GM23338 (cell line): ENCODE measurements at regions not wholly inside any gene's neighbourhood (a gene's known extent, or its start where the extent isn't known, plus 50 kb on each side); places are given as distances from the start of the nearest gene placed in this dataset.

Source experiments
- ATAC-seq: fragments of 200-7000 bp; cut with Tn5 transposase; 3 replicates; pipeline ENCODE4 v1.9.1; 2020
- DNase-seq: peaks from one replicate; pipeline ENCODE4 v3.0.0-alpha.2; 2015; ENCODE audit warnings: low spot score
- H2AFZ ChIP-seq: fragments of 200-600 bp; sonication (generic); 2 replicates; pipeline ENCODE4 v1.8.0; 2016; ENCODE audit warnings: antibody characterized with exemption, mild to moderate bottlenecking, moderate library complexity
- H3F3A ChIP-seq: fragments of 200-600 bp; sonication (generic); replicated peaks from 2 replicates; pipeline ENCODE4 v1.8.0; 2017; ENCODE audit warnings: antibody characterized with exemption, mixed run types, low read depth
- H3K27ac ChIP-seq: fragments of 200-600 bp; sonication (generic); 2 replicates; pipeline ENCODE4 v1.6.1; 2016; ENCODE audit warnings: low read depth
- H3K27me3 ChIP-seq: fragments of 200-600 bp; sonication (generic); 2 replicates; pipeline ENCODE4 v1.8.0; 2016; ENCODE audit warnings: mild to moderate bottlenecking, mixed run types, moderate library complexity; ENCODE audit not compliant: insufficient read depth
- H3K36me3 ChIP-seq: fragments of 200-600 bp; sonication (generic); 2 replicates; pipeline ENCODE4 v1.8.0; 2016; ENCODE audit warnings: mild to moderate bottlenecking; ENCODE audit not compliant: insufficient read depth
- H3K4me1 ChIP-seq: fragments of 200-600 bp; sonication (generic); 2 replicates; pipeline ENCODE4 v1.8.0; 2016; ENCODE audit warnings: mild to moderate bottlenecking, moderate library complexity; ENCODE audit not compliant: insufficient read depth
- H3K4me2 ChIP-seq: fragments of 200-600 bp; sonication (generic); 2 replicates; pipeline ENCODE4 v1.7.1; 2017; ENCODE audit warnings: mixed run types
- H3K4me3 ChIP-seq: fragments of 200-600 bp; sonication (generic); 2 replicates; pipeline ENCODE4 v1.6.1; 2016; ENCODE audit warnings: mixed run types
- H3K79me2 ChIP-seq: fragments of 200-600 bp; sonication (generic); replicated peaks from 2 replicates; pipeline ENCODE4 v1.8.0; 2017; ENCODE audit warnings: mild to moderate bottlenecking; ENCODE audit not compliant: insufficient read depth
- H3K9me2 ChIP-seq: fragments of 200-600 bp; sonication (generic); 2 replicates; pipeline ENCODE4 v1.8.0; 2017; ENCODE audit not compliant: insufficient read depth
- H4K20me1 ChIP-seq: fragments of 200-600 bp; sonication (generic); replicated peaks from 2 replicates; pipeline ENCODE4 v1.8.0; 2017; ENCODE audit warnings: mild to moderate bottlenecking; ENCODE audit not compliant: insufficient read depth
- H3K27ac Mint-ChIP-seq: 2 replicates; pipeline ENCODE4 v1.8.0; 2020; ENCODE audit warnings: inconsistent platforms, mild to moderate bottlenecking, moderate library complexity, mixed read lengths
- H3K27me3 Mint-ChIP-seq: 3 replicates; pipeline ENCODE4 v1.8.0; 2022; ENCODE audit warnings: low read depth, mild to moderate bottlenecking, moderate library complexity, mixed read lengths, inconsistent platforms; ENCODE audit not compliant: insufficient read depth, poor library complexity
- H3K36me3 Mint-ChIP-seq: 3 replicates; pipeline ENCODE4 v1.8.0; 2021; ENCODE audit warnings: low read depth, mild to moderate bottlenecking, inconsistent platforms, moderate library complexity, mixed read lengths
- H3K4me1 Mint-ChIP-seq: 3 replicates; pipeline ENCODE4 v1.8.0; 2020; ENCODE audit warnings: mild to moderate bottlenecking, inconsistent platforms, mixed read lengths
- H3K4me3 Mint-ChIP-seq: 3 replicates; pipeline ENCODE4 v1.8.0; 2021; ENCODE audit warnings: moderate library complexity, mild to moderate bottlenecking, inconsistent platforms, mixed read lengths
- H3K9me3 Mint-ChIP-seq: 3 replicates; pipeline ENCODE4 v1.8.0; 2020; ENCODE audit warnings: moderate library complexity, mild to moderate bottlenecking, inconsistent platforms, mixed read lengths
- CREB1 ChIP-seq: fragments of 250-450 bp; sonication (Bioruptor Pico); IDR thresholded peaks from 2 replicates; pipeline ENCODE4 v1.5.0; 2020; ENCODE audit warnings: low read depth, mild to moderate bottlenecking, moderate library complexity
- JUNB ChIP-seq: IDR thresholded peaks from one replicate; pipeline ENCODE4 v1.6.1; 2016; ENCODE audit warnings: antibody characterized with exemption; ENCODE audit not compliant: unreplicated experiment
- NANOG ChIP-seq: IDR thresholded peaks from 2 replicates; pipeline ENCODE4 v1.6.1; 2016; ENCODE audit warnings: antibody characterized with exemption, borderline replicate concordance
- ZNF331 ChIP-seq: fragments of 250-450 bp; sonication (Bioruptor Pico); IDR thresholded peaks from 2 replicates; pipeline ENCODE4 v1.5.0; 2020; ENCODE audit warnings: low read depth, mild to moderate bottlenecking, moderate library complexity
- TF ChIP-seq, protein P1 (sequence below), 2 experiments: fragments of 200-600 bp in 1 of 2; sonication (generic) in 1 of 2; conservative IDR thresholded peaks; 2 replicates each; pipeline versions ENCODE4 v1.5.1 to v1.6.1; 2016 to 2017; ENCODE audit warnings: antibody characterized with exemption in 2 of 2, low read depth in 2 of 2, mild to moderate bottlenecking in 2 of 2, moderate library complexity in 1 of 2
- TF ChIP-seq, protein P2 (sequence below): IDR thresholded peaks from 2 replicates; pipeline ENCODE4 v1.6.1; 2016; ENCODE audit warnings: antibody characterized with exemption
- TF ChIP-seq, protein P3 (sequence below): IDR thresholded peaks from one replicate; pipeline ENCODE4 v1.6.1; 2018; ENCODE audit warnings: antibody characterized with exemption; ENCODE audit not compliant: unreplicated experiment
- TF ChIP-seq, protein P4 (sequence below): fragments of 250-450 bp; sonication (Bioruptor Pico); IDR thresholded peaks from 2 replicates; pipeline ENCODE4 v1.5.0; 2020; ENCODE audit warnings: mild to moderate bottlenecking, moderate library complexity

DNA sequence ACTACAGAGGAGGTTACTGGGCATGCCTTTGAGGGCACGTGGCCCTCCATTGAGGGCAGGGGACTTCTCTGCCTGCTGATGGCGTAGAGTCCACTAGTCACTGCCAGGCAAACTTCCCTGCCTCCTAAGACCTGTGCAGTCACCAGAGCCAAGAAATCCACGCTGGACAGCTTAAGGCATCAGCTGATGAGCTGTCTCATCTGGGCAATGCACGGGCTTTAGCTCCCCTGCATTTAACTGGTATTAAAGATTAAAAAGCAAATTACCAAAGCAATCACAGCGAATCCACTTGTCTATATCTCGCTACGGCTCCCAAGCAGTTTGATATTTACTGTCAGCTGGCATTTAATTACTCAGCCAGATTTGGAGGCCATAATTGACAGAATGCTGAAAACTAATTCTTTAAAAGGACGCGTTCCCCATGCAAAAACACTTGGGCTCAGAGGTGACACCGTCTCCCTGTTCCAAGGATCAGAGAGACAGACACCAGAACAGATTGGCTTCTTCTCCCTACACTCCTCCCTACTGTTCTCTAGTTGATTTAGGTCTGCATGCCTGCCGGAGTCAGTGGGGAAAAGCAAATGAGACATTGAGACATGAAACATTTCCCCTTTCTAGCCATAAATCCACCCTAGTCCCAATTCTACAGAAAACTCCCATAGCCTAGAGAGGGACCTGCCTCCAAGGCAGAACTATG lies 68.5 kb downstream of the SPATA19 start:
- H3K4me1 Mint-ChIP-seq, result peaks cover 2% of the 10 kb centered on the region; the same call in 2 of the 3 replicates
- H3K9me3 Mint-ChIP-seq, result peaks cover 21% of the 10 kb centered on the region
- H3K27me3 ChIP-seq, result no peaks in the 10 kb centered on the region
- H3F3A ChIP-seq, result no peaks in the 10 kb centered on the region
- DNase-seq, result no peak
- H3K4me3 ChIP-seq, result no peak overlapping the region
- peaks cover 5% of the 10 kb centered on the region for H3K27me3 Mint-ChIP-seq
- H3K79me2 ChIP-seq, result no peaks in the 10 kb centered on the region
- no peak overlapping the region for H2AFZ ChIP-seq
- peaks cover 6% of the 10 kb centered on the region; the same call in 1 of the 2 replicates for H3K9me2 ChIP-seq
- H3K36me3 ChIP-seq, result no peaks in the 10 kb centered on the region
- 0 out of 3 replicates have a peak, but pooled peaks cover 3% of the 10 kb centered on the region for H3K36me3 Mint-ChIP-seq
- no peak overlapping the region for H3K4me3 Mint-ChIP-seq
- H4K20me1 ChIP-seq, result no peaks in the 10 kb centered on the region
- H3K27ac Mint-ChIP-seq, result no peak overlapping the region
- H3K27ac ChIP-seq, result no peak overlapping the region
- no peak for TF ChIP-seq ZNF331 (CRISPR knock-in tag)
- TF ChIP-seq, protein P1, sequence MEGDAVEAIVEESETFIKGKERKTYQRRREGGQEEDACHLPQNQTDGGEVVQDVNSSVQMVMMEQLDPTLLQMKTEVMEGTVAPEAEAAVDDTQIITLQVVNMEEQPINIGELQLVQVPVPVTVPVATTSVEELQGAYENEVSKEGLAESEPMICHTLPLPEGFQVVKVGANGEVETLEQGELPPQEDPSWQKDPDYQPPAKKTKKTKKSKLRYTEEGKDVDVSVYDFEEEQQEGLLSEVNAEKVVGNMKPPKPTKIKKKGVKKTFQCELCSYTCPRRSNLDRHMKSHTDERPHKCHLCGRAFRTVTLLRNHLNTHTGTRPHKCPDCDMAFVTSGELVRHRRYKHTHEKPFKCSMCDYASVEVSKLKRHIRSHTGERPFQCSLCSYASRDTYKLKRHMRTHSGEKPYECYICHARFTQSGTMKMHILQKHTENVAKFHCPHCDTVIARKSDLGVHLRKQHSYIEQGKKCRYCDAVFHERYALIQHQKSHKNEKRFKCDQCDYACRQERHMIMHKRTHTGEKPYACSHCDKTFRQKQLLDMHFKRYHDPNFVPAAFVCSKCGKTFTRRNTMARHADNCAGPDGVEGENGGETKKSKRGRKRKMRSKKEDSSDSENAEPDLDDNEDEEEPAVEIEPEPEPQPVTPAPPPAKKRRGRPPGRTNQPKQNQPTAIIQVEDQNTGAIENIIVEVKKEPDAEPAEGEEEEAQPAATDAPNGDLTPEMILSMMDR (conservative IDR thresholded peaks at IDR 0.05; ENCODE audit: low read depth in 2 of 2), result no peak
- no peak for TF ChIP-seq CREB1 (CRISPR knock-in tag)
- TF ChIP-seq, protein P2, sequence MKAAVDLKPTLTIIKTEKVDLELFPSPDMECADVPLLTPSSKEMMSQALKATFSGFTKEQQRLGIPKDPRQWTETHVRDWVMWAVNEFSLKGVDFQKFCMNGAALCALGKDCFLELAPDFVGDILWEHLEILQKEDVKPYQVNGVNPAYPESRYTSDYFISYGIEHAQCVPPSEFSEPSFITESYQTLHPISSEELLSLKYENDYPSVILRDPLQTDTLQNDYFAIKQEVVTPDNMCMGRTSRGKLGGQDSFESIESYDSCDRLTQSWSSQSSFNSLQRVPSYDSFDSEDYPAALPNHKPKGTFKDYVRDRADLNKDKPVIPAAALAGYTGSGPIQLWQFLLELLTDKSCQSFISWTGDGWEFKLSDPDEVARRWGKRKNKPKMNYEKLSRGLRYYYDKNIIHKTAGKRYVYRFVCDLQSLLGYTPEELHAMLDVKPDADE, result no peak
- TF ChIP-seq NANOG, result no peak
- TF ChIP-seq JUNB, result no peak
- TF ChIP-seq, protein P3, sequence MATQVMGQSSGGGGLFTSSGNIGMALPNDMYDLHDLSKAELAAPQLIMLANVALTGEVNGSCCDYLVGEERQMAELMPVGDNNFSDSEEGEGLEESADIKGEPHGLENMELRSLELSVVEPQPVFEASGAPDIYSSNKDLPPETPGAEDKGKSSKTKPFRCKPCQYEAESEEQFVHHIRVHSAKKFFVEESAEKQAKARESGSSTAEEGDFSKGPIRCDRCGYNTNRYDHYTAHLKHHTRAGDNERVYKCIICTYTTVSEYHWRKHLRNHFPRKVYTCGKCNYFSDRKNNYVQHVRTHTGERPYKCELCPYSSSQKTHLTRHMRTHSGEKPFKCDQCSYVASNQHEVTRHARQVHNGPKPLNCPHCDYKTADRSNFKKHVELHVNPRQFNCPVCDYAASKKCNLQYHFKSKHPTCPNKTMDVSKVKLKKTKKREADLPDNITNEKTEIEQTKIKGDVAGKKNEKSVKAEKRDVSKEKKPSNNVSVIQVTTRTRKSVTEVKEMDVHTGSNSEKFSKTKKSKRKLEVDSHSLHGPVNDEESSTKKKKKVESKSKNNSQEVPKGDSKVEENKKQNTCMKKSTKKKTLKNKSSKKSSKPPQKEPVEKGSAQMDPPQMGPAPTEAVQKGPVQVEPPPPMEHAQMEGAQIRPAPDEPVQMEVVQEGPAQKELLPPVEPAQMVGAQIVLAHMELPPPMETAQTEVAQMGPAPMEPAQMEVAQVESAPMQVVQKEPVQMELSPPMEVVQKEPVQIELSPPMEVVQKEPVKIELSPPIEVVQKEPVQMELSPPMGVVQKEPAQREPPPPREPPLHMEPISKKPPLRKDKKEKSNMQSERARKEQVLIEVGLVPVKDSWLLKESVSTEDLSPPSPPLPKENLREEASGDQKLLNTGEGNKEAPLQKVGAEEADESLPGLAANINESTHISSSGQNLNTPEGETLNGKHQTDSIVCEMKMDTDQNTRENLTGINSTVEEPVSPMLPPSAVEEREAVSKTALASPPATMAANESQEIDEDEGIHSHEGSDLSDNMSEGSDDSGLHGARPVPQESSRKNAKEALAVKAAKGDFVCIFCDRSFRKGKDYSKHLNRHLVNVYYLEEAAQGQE, result no peak
- TF ChIP-seq, protein P4, sequence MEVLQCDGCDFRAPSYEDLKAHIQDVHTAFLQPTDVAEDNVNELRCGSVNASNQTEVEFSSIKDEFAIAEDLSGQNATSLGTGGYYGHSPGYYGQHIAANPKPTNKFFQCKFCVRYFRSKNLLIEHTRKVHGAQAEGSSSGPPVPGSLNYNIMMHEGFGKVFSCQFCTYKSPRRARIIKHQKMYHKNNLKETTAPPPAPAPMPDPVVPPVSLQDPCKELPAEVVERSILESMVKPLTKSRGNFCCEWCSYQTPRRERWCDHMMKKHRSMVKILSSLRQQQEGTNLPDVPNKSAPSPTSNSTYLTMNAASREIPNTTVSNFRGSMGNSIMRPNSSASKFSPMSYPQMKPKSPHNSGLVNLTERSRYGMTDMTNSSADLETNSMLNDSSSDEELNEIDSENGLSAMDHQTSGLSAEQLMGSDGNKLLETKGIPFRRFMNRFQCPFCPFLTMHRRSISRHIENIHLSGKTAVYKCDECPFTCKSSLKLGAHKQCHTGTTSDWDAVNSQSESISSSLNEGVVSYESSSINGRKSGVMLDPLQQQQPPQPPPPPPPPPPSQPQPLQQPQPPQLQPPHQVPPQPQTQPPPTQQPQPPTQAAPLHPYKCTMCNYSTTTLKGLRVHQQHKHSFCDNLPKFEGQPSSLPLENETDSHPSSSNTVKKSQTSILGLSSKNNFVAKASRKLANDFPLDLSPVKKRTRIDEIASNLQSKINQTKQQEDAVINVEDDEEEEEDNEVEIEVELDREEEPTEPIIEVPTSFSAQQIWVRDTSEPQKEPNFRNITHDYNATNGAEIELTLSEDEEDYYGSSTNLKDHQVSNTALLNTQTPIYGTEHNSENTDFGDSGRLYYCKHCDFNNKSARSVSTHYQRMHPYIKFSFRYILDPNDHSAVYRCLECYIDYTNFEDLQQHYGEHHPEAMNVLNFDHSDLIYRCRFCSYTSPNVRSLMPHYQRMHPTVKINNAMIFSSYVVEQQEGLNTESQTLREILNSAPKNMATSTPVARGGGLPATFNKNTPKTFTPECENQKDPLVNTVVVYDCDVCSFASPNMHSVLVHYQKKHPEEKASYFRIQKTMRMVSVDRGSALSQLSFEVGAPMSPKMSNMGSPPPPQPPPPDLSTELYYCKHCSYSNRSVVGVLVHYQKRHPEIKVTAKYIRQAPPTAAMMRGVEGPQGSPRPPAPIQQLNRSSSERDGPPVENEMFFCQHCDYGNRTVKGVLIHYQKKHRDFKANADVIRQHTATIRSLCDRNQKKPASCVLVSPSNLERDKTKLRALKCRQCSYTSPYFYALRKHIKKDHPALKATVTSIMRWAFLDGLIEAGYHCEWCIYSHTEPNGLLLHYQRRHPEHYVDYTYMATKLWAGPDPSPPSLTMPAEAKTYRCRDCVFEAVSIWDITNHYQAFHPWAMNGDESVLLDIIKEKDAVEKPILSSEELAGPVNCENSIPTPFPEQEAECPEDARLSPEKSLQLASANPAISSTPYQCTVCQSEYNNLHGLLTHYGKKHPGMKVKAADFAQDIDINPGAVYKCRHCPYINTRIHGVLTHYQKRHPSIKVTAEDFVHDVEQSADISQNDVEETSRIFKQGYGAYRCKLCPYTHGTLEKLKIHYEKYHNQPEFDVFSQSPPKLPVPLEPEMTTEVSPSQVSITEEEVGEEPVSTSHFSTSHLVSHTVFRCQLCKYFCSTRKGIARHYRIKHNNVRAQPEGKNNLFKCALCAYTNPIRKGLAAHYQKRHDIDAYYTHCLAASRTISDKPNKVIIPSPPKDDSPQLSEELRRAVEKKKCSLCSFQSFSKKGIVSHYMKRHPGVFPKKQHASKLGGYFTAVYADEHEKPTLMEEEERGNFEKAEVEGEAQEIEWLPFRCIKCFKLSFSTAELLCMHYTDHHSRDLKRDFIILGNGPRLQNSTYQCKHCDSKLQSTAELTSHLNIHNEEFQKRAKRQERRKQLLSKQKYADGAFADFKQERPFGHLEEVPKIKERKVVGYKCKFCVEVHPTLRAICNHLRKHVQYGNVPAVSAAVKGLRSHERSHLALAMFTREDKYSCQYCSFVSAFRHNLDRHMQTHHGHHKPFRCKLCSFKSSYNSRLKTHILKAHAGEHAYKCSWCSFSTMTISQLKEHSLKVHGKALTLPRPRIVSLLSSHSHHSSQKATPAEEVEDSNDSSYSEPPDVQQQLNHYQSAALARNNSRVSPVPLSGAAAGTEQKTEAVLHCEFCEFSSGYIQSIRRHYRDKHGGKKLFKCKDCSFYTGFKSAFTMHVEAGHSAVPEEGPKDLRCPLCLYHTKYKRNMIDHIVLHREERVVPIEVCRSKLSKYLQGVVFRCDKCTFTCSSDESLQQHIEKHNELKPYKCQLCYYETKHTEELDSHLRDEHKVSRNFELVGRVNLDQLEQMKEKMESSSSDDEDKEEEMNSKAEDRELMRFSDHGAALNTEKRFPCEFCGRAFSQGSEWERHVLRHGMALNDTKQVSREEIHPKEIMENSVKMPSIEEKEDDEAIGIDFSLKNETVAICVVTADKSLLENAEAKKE (CRISPR knock-in tag), result no peak
- H3K4me1 ChIP-seq, result no peaks in the 10 kb centered on the region
- no peak for ATAC-seq
- H3K4me2 ChIP-seq, result no peak overlapping the region
